Fibroblast of peridontal ligament (primary cell): ENCODE measurements at regions not wholly inside any gene's neighbourhood (a gene's known extent, or its start where the extent isn't known, plus 50 kb on each side); places are given as distances from the start of the nearest gene placed in this dataset.
"Not testable (repeated sequence)": the region's sequence is repeated elsewhere in the genome, so short reads cannot be mapped to it uniquely, and the experiment has no call there.

Experiments
- DNase-seq: peaks from one replicate; pipeline ENCODE4 v3.0.0-alpha.2; 2010; ENCODE audit errors: extremely low read depth

GRCh38 chr6:97677626-97678025, 394.6 kb upstream of the MMS22L start:
- DNase-seq, result no peak

GRCh38 chr6:97687916-97688315, 404.9 kb upstream of the MMS22L start:
- no peak for DNase-seq

DNA sequence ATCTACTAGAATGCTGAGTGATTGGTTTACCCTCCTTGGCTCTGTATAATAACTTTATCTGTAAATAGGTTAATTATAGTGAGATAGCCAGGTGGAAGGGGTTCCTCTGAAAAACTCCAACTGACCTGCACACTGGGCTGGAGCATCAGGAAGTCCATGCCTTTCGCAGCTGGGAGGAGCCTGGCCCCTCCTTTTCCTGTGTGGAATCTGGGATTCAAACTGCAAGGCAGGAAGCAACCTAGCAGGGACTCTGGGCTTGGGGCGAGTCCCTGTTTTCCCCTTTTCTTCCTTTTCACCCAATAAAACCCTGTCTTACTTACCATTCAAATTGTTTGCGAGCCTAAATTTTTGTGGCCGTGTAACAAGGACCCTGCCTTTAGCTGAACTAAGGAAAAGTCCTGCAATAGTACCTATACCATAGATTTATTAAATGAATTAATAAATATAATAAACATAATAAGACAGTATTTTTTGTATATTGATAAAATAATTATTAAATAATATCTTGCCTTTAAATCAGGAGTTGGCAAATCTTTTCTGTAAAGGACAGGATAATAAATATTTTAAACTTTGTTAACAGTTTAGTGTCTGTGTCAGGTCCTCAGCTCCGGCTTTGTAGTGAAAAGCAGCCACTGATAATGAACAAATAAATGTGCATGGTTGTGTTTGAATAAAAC, 406.2 kb upstream of the MMS22L start:
- DNase-seq, result no peak

DNA sequence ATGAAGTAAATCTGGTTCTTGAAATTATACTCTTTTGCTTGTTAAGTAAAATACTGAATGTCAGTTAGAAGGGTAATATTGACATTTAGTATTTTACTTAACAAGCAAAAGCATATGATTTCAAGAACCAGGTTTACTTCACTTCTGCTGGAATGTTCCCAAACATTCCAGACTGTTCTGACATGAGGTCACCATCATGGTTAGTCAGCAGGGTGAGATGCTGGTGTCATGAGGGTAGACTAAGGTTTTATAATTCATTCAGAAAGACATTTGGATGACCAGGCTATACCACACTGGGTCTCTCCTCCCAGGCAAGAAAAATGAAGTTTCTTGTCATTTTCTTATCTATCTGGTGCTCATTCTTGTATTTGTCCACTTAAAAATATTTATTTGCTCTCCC, 414.4 kb upstream of the MMS22L start:
- DNase-seq, result peak; percentile 34

GRCh38 chr6:97701801-97702200, 418.8 kb upstream of the MMS22L start:
- DNase-seq, result no peak

DNA sequence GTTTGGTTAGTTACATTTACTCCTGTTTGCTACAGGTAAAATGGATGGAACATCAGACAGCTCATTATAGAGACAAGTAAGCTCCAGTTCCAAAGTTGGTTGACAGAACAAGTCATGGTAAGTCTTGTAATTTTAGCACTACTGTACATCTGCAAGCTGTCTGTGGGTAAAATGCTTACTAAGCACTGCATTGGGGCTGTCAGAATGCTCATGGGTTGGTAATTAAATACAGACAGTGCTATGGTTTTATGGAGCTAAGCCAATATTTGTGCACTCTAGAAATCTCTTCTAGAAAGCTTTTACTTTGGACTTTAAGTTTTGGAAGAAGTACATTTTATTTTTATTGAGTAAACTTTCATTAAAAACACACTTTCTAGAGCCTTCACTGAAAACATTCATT, 419.2 kb upstream of the MMS22L start:
- peak; percentile 14 for DNase-seq

DNA sequence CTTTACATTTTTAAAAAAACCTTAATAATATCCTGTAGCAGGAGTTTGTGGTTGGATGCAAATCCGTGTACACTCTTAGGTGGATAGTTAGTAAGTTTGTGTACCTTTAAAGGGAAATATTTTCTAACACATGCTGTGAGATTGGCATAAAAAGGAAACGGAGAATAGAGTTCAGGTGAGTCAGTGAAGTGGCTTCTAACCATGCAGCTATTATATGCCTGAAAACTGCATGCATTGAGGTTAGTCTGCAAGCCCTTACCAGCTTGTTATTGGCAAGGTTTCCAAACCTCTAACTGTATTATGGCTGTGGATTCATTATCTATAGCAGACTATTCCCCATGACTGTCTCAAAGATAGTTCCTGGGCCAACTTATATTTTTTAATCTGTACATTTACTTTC, 420.6 kb upstream of the MMS22L start:
- DNase-seq, result no peak

DNA sequence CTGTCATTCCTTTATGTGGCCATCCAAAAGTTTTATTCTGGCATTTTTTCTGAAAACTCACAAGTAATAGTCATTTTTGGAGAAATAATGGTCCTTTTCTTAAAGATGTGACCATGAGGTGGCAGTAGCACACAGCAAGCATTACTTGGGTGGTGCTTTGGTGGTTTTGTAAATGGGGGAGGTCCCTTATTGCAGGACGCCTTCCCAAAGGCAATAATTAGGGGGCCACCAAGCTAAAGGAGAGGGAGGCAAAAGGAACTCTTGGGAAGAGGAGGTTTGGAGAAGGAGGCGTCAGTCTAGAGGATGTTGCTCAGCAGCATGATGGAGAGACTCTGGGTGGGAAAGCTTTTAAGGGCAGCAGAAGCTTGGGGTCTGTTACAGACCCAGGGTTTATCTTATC, 422.6 kb upstream of the MMS22L start:
- peak; percentile 37 for DNase-seq

GRCh38 chr6:97712751-97713150, 429.7 kb upstream of the MMS22L start:
- no peak for DNase-seq

- DNase-seq, result no peak
These were observed 431.8 kb upstream of the MMS22L start for GRCh38 chr6:97714772-97715171.

GRCh38 chr6:97717086-97717485, 434.1 kb upstream of the MMS22L start:
- DNase-seq, result no peak

DNA sequence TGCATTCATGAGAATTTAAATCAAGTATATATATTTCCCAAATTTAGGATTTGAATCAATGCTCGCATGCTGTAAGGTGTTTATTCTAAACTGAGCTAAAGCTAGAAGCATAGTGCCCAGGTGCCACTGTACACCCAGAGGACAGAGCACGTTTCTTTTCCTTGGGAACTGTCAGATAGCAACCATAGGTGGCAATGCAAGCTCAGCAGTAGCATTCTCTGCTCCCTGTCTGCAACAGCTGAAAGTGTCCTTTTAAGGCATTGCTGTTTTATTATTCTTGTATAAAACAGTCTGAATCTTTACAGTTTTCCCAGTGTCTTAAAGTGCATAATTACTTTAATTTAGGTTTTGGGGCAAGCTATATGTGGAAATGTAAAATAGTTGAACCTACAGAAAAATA, 443.4 kb upstream of the MMS22L start:
- peak; percentile 21 for DNase-seq

DNA sequence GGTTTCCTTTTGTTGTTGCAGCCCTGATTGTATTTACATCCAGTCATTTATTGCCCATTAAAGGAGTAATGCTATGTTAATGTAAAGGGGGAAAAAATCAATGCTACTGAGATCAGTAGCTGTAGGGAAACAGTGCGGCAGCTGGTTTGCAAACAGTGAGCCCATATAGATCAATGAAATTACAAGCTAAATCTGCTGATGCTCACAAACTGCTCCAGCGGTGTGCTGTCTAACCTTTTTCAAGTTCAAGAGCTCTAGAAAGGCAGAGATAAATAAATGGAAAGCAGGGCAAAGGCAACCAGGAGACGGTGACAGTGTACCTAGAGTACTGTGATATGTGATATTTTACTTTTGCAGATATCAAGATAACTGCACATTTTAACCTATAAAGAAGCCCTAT, 449.0 kb upstream of the MMS22L start:
- no peak for DNase-seq

- DNase-seq, result no peak
These were observed 474.6 kb upstream of the MMS22L start for GRCh38 chr6:97757575-97757974.

DNA sequence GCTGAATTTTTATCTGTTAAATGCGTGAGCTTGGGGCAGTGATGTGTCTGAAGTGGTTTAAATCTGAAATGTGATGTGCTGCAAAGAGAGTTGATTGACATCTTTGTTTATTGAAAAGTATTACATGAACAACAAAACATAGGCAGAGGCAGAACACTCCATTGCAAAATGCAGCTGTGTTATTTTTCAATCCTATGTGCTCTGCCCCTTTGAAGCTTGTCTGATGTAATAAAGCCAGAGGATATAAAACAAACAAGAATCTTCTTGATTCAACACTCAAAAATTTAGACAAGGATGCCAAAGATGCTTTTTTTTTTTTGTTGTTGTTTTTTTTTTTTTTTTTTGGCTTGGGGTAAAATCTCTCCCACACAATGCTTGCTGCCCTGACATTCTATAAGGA, 482.4 kb upstream of the MMS22L start:
- peak; percentile 69 for DNase-seq

DNA sequence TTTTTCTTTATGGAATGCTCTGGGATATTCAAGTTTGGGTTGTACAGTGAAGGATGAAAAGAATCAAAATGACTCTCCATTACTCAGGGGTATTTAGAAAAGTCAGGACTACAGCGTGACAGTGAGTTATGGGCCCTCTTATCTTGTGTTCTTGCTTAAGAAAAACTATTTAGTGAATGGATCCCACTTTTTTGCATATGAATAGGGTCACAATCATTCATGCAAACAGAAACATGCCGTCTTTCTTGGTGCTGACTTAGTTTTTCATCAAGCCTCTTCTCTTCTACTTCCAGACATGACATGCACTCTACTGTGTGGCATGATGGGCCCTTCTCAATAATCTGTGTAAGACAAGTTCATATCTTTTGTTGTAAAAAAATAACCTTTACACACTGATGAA, 488.4 kb upstream of the MMS22L start:
- DNase-seq, result no peak

GRCh38 chr6:97775012-97775411, 492.0 kb upstream of the MMS22L start:
- no peak for DNase-seq

- DNase-seq, result no peak
These were observed 495.4 kb upstream of the MMS22L start for GRCh38 chr6:97778290-97779038.

GRCh38 chr6:97779039-97779766, 496.2 kb upstream of the MMS22L start:
- DNase-seq, result not testable (repeated sequence)

DNA sequence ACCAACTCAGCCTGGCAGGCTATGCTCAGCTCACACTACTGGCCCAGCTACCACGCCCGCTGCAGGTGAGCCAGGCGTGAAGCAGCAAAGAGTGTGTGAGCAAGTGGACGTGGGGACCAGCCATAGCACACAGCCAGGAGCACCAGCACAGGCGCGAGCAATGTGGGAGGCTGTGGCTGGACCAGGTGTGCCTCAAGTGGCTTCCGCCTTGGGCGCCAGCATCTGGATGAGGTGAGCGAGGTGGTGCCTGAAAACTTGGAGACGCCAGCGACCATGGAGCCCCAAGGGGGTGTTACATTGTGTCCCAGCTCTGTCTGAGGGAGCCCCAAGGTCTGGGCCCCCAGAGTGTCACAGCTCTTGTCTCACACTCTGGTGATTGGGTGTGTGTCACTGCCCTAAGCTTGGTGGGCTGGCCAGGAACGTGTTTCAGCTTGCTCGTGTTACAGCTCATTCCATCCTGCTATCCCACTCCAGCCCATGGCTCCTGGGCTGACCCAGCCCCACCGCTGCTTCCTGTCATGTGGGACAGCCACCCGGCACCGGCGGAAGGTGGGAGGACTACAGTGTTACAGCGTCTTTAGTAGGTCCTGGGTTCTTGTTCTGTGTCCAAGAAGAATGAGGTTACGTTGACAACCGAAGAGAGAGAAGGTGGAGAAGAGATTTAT, 508.0 kb upstream of the MMS22L start:
- DNase-seq, result no peak

GRCh38 chr6:97805596-97805995, 522.6 kb upstream of the MMS22L start:
- DNase-seq, result no peak

GRCh38 chr6:97812940-97813339, 529.9 kb upstream of the MMS22L start:
- DNase-seq, result no peak
